ENCODE measurements at regions not wholly inside any gene's neighbourhood (a gene's known extent, or its start where the extent isn't known, plus 50 kb on each side); places are given as distances from the start of the nearest gene placed in this dataset.

DNA sequence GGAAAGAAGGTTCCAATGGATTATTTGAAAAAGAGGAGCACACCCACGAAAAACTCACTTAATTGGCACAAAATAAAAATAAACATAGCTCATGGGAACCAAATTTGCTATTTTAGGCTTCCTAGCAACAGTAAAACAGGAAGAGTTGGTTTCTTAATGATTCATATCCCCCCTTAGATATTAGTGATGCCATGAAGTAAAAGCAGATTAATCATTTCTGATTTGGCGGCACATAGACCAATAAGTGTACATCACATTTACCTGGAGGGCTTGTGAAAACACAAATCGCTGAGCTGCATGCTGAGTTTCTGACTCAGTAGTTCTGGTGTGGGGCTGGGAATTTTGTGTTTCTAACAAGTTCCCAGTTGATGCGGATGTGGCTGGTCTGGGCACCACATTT is 260.4 kb downstream of the SLC4A3 start:
- TF ChIP-seq POLR2A (IDR thresholded peaks at IDR 0.05) (no peak), EP300 (IDR thresholded peaks at IDR 0.05) (no peak)
- TF ChIP-seq, protein P1, sequence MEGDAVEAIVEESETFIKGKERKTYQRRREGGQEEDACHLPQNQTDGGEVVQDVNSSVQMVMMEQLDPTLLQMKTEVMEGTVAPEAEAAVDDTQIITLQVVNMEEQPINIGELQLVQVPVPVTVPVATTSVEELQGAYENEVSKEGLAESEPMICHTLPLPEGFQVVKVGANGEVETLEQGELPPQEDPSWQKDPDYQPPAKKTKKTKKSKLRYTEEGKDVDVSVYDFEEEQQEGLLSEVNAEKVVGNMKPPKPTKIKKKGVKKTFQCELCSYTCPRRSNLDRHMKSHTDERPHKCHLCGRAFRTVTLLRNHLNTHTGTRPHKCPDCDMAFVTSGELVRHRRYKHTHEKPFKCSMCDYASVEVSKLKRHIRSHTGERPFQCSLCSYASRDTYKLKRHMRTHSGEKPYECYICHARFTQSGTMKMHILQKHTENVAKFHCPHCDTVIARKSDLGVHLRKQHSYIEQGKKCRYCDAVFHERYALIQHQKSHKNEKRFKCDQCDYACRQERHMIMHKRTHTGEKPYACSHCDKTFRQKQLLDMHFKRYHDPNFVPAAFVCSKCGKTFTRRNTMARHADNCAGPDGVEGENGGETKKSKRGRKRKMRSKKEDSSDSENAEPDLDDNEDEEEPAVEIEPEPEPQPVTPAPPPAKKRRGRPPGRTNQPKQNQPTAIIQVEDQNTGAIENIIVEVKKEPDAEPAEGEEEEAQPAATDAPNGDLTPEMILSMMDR (IDR thresholded peaks at IDR 0.05): no peak
